GM18867 (cell line): ENCODE measurements at regions not wholly inside any gene's neighbourhood (a gene's known extent, or its start where the extent isn't known, plus 50 kb on each side); places are given as distances from the start of the nearest gene placed in this dataset.
"Not testable (repeated sequence)": the region's sequence is repeated elsewhere in the genome, so short reads cannot be mapped to it uniquely, and the experiment has no call there.

Source experiments
- ATAC-seq: cut with Tn5 transposase; IDR thresholded peaks from one replicate; pipeline ENCODE4 v1.9.1; 2021; ENCODE audit warnings: mild to moderate bottlenecking, moderate library complexity; ENCODE audit not compliant: unreplicated experiment

GRCh38 chrX:73963682-73964081 is 111.2 kb upstream of the XIST start:
- no peak for ATAC-seq

- ATAC-seq, result no peak
Measured at GRCh38 chrX:73962948-73963347, 110.4 kb upstream of the XIST start.

- not testable (repeated sequence) for ATAC-seq
Measured at GRCh38 chrX:73961867-73962266, 109.4 kb upstream of the XIST start.

GRCh38 chrX:73944563-73944908 is 92.0 kb upstream of the XIST start:
- peak; percentile 4 for ATAC-seq

- peak; percentile 99 for ATAC-seq
Measured at GRCh38 chrX:73943693-73944562, 91.4 kb upstream of the XIST start.

- no peak for ATAC-seq
Measured at GRCh38 chrX:73940893-73941470, 88.5 kb upstream of the XIST start.

- not testable (repeated sequence) for ATAC-seq
Measured at GRCh38 chrX:73937843-73938242, 85.3 kb upstream of the XIST start.

GRCh38 chrX:73932522-73932921 is 80.0 kb upstream of the XIST start:
- ATAC-seq, result no peak

- ATAC-seq, result no peak
Measured at GRCh38 chrX:73930300-73930699, 77.8 kb upstream of the XIST start.

GRCh38 chrX:73922856-73923455 is 70.4 kb upstream of the XIST start:
- no peak for ATAC-seq

- no peak for ATAC-seq
Measured at GRCh38 chrX:73916931-73917667, 64.6 kb upstream of the XIST start.

GRCh38 chrX:73916489-73916888 is 64.0 kb upstream of the XIST start:
- ATAC-seq, result no peak

GRCh38 chrX:73914792-73915191 is 62.3 kb upstream of the XIST start:
- ATAC-seq, result not testable (repeated sequence)

- ATAC-seq, result no peak
Measured at GRCh38 chrX:73913580-73913979, 61.1 kb upstream of the XIST start.

- not testable (repeated sequence) for ATAC-seq
Measured at GRCh38 chrX:73911946-73912345, 59.4 kb upstream of the XIST start.

- not testable (repeated sequence) for ATAC-seq
Measured at GRCh38 chrX:73905749-73906374, 53.3 kb upstream of the XIST start.

GRCh38 chrX:73903941-73904340 is 51.4 kb upstream of the XIST start:
- ATAC-seq, result no peak
